Hepatocyte (in vitro differentiated cells): ENCODE measurements at regions not wholly inside any gene's neighbourhood (a gene's known extent, or its start where the extent isn't known, plus 50 kb on each side); places are given as distances from the start of the nearest gene placed in this dataset.

Experiments
- EZH2 ChIP-seq: fragments of 200-600 bp; sonication (generic); IDR thresholded peaks from 2 replicates; pipeline ENCODE4 v1.6.1; 2016; ENCODE audit warnings: antibody characterized with exemption, mild to moderate bottlenecking, borderline replicate concordance
- EZH2phosphoT487 ChIP-seq: fragments of 200-600 bp; sonication (generic); IDR thresholded peaks from one replicate; pipeline ENCODE4 v1.6.1; 2018; ENCODE audit warnings: antibody characterized with exemption, mild to moderate bottlenecking, low read depth, moderate library complexity; ENCODE audit not compliant: unreplicated experiment, severe bottlenecking
- TF ChIP-seq, protein P1 (sequence below): fragments of 200-600 bp; sonication (generic); IDR thresholded peaks from 2 replicates; pipeline ENCODE4 v1.5.1; 2016; ENCODE audit warnings: antibody characterized with exemption, mild to moderate bottlenecking; ENCODE audit not compliant: poor library complexity

DNA sequence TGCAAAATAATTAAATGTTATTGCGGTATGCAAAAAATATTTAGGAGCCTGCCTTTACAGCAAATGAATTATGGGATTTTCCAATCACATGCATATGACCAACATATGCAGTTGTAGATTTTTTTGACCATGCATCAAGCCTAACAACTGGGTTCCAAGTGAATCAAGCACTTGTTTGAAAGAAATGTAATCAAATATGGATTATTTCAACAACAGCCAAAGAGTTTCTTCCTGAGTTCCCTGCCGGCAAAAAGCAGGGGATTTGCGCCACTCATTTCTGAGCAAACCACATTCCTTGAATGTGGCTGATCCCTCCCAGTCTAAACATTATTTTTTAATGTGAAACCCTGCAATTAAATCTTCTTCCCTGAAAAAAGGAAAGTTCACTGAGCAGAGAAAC lies 100.1 kb upstream of the ADTRP start:
- TF ChIP-seq, protein P1, sequence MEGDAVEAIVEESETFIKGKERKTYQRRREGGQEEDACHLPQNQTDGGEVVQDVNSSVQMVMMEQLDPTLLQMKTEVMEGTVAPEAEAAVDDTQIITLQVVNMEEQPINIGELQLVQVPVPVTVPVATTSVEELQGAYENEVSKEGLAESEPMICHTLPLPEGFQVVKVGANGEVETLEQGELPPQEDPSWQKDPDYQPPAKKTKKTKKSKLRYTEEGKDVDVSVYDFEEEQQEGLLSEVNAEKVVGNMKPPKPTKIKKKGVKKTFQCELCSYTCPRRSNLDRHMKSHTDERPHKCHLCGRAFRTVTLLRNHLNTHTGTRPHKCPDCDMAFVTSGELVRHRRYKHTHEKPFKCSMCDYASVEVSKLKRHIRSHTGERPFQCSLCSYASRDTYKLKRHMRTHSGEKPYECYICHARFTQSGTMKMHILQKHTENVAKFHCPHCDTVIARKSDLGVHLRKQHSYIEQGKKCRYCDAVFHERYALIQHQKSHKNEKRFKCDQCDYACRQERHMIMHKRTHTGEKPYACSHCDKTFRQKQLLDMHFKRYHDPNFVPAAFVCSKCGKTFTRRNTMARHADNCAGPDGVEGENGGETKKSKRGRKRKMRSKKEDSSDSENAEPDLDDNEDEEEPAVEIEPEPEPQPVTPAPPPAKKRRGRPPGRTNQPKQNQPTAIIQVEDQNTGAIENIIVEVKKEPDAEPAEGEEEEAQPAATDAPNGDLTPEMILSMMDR: no peak
- TF ChIP-seq EZH2 (no peak), EZH2phosphoT487 (no peak)
